Activated CD4-positive, alpha-beta T cell treated with anti-CD3 and anti-CD28 coated beads, Interleukin-2, Interleukin-6, amounts not matched to agents 100 ng/mL and 50 ng/mL, durations not matched to agents 16 hours and 8 hours (primary cell): ENCODE measurements at regions not wholly inside any gene's neighbourhood (a gene's known extent, or its start where the extent isn't known, plus 50 kb on each side); places are given as distances from the start of the nearest gene placed in this dataset.
"Not testable (repeated sequence)": the region's sequence is repeated elsewhere in the genome, so short reads cannot be mapped to it uniquely, and the experiment has no call there.

Experiments used
- DNase-seq: peaks from one replicate; pipeline ENCODE4 v3.0.0-alpha.2; 2020

GRCh38 chr13:27327633-27328032, 57.0 kb downstream of the RASL11A start:
- DNase-seq, result no peak

GRCh38 chr13:27329210-27329609, 58.6 kb downstream of the RASL11A start:
- no peak for DNase-seq

DNA sequence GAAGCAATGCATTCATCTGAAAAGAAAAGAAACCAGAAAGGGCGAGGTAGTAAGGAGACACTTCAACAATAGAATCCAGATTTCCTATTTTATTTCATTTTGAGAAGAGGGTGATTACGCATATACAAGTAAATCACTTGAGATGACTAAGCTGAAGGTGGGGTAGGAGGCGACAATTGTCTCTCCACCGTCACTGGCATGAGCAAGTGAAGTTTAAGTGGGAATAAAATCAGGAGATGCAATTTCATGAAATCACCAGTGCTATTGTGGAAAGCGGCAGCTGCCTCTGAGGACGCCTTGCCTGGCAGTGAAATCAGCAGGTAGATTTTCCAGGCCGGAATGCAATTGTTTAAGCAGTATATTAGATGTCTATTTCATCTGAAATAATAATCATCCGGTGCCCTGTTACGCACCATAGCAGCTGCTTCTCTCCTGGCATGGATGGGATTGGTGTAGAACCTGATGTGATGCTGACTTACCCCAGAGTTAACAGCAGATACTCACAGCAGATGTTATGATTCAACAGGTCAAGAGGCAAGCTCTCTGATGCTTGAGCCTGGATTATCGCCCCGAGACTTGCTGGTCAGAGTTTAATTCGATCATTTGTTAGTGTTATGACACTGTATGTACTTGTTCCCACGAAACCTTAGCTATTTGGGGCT, 64.3 kb downstream of the RASL11A start:
- no peak for DNase-seq

DNA sequence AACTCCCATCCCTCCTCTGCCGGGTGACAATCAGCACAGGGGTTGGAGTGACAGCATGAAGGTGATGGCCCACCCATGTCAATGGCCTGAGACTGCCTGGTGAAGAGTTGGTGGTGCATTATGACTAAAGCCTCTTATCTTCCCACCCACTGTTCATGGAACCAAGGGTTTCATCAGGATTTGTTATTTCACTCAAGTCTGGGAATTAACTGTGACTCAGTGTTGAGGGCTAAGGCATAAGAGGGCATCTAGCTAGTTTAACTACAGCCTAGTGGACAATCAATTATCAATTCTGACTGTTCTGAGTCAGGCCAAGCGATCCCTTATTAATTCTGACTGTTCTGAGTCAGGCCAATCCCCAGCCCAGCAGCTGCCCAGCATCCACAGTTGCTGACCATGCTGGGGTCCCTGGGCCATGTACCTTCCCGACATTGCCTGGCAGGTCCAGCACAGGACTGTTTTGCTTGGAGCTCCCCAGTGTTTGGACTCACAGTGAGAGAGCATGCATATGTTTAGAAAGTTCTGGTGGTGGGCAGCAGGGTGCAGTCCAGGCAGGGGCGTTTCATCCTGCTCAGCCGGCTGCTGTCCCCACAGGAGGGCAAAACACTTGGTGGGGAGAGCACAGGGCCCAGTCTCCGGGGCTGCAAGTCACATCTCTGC, 65.5 kb downstream of the RASL11A start:
- no peak for DNase-seq

DNA sequence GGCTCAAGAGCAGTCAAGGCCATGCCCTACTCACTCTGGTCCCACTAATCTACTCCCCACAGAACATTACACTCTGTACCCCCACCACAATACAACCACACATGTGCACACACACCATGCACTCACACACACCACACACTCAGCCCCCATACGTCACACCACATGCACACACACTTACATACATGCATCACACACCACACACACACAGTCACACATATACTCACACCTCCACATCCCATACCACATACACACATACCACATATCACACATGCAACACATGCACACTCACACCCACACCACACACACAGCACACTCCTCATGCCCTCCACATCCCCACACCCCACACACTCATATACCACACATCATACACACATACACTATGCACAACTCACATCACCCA, 67.6 kb downstream of the RASL11A start:
- no peak for DNase-seq

DNA sequence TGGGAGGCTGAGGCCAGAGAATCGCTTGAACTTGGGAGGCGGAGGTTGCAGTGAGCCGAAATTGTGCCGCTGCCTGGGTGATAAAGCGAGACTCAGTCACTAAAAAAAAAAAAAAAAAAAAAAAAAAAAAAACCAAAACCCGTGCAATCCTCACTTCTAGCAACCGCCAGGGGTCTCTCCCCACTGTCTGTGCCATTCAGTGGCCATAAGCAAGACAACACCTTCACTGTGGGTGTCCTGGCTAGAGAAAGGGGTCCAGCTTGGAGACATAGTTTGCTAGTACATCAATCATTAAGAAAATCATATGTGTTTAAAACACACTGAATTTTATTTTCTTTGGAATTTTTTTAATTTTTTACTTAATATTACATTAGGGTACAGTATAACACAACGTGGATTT, 68.2 kb downstream of the RASL11A start:
- DNase-seq, result peak; percentile 10

DNA sequence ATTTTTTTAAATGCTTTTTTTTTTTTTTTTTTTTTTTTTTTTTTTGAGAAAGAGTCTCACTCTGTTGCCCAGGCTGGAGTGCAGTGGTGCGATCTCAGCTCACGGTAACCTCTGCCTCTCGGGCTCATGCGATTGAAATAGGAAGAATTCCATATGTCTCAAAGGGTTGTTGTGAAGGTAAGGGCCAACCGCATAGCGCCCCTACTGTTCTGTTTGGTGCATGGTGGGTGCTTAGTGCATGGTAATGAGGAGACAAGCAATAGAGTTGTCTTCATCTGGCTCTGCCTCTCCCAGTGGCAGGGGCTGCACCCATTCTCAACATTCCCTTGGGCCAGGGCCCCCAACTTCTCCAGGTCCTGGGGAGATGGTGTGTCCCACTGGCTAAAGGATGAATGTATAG, 68.7 kb downstream of the RASL11A start:
- peak; percentile 63 for DNase-seq

GRCh38 chr13:27341616-27342015, 71.0 kb downstream of the RASL11A start:
- no peak for DNase-seq

- DNase-seq, result no peak
Measured at GRCh38 chr13:27347211-27347772, 76.7 kb downstream of the RASL11A start.

DNA sequence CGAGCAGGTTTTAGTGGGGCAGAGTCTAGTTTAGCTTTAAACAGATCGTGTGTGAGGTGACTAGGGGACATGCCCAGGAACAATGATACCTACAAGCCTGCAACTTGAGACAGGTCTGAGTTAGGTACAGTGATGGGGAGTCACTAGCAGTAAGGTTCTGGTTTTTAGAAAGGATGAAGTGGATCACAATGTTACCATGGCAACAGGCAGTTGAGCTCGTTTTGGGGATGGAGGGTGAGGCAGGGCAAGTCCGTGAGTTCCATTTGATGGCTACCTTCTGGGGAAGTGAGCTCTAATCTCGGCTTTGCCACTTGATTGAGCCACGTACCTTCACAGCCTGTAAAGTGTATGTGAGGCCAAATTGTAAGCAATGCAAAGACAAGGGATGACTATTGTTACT, 76.0 kb upstream of the GTF3A start:
- DNase-seq, result no peak

DNA sequence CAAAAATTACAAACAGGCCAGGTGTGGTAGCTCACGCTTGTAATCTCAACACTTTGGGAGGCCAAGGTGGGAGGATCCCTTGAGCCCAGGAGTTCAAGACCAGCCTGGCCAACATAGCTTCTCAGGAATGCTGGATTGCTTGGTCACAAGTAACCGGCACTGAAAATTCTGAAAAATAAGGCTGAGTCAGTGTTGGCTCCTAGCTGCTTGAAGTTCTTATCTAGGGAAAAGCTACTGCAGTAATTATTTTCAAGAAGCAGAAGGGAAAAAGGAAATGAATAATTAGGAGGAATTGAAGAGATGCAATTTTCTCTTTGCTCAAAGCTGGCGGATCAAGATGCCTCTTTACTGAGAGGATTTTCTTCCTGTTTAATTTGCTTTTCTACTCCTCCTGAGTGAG, 75.0 kb upstream of the GTF3A start:
- DNase-seq, result no peak

GRCh38 chr13:27350825-27351224, 73.6 kb upstream of the GTF3A start:
- not testable (repeated sequence) for DNase-seq

- DNase-seq, result no peak
Measured at GRCh38 chr13:27352698-27353097, 71.7 kb upstream of the GTF3A start.

- peak; percentile 92 for DNase-seq
Measured at GRCh38 chr13:27353166-27353583, 71.2 kb upstream of the GTF3A start.

DNA sequence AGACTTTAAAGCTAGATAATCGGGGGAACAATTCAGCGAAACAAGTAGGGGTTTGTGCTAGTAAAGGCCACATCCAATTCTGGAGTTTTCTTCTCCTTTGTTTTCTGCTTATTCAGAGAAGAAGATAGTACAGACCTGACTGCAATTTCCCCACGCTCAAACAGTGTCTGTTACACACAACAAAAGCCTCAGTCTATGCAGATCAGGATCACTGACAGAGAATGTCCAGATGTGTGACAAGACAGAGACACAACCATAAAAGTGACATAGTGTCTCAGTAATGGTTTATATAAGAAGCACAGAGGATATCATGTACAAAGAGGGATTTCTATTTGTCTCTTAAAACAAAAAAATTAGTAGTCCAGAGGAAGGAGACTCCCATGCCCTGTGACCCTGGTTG, 70.7 kb upstream of the GTF3A start:
- peak; percentile 34 for DNase-seq

DNA sequence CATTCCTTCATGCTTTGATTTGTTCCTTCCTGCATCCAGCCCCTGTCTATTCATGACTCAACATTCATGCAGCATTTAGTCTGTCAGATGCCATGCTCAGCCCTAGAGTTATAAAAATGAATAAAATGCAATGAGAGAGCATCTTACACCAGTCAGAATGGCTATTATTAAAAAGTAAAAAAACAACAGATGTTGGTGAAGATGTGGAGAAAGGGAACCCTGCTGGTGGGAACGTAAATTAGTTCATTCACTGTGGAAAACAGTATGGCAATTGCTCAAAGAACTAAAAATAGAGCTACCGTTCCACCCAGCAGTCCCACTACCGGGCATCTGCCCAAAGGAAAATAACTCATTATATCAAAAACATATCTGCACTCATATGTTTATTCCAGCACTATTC, 70.0 kb upstream of the GTF3A start:
- no peak for DNase-seq

DNA sequence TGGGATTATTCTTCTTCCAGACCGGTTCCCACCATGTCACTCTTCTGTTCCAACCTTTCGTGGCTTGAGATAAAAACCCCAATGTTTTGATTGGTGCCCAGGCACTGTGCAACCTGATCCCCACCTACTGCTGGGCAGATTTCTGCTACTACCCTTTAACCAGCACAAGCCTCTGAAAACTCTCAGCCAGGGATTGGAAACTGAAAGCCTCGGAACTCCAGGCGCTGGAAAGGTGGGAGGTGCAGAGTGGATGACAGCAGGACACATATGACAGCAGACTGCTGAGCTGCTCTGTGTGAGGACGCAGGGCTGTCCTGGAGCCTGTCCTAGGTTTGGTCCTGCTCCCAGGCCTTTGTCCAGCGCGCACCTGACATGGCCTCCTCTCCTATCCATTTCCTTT, 68.5 kb upstream of the GTF3A start:
- DNase-seq, result no peak

- no peak for DNase-seq
Measured at GRCh38 chr13:27358420-27358819, 66.0 kb upstream of the GTF3A start.

DNA sequence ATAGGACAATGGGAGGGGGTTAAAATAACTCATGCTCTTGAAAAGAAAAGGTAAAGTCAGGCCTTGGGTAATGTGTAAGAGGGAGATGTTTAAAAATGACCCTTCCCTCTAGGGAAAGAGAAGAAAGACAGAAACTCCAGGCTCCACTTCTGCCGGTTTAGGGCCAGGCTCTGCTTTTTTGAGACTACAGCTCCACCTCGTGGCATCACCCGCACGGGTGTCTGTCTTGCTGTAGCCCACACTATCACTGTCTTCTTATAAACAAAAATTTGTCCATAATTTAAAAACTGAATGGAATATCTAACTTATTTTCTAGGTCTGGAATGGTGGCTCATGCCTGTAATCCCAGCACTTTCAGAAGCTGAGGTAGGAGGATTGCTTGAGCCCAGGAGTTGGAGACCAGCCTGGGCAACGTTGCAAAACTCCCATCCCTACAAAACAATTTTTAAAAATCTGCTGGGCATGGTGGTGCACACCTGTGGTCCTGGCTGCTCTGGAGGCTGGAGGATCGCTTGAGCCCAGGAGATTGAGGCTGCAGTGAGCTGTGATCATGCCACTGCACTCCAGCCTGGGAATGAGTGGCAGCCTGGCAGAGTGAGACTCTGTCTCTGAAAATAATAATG, 65.1 kb upstream of the GTF3A start:
- peak; percentile 75 for DNase-seq

- DNase-seq, result no peak
Measured at GRCh38 chr13:27360562-27360961, 63.9 kb upstream of the GTF3A start.

DNA sequence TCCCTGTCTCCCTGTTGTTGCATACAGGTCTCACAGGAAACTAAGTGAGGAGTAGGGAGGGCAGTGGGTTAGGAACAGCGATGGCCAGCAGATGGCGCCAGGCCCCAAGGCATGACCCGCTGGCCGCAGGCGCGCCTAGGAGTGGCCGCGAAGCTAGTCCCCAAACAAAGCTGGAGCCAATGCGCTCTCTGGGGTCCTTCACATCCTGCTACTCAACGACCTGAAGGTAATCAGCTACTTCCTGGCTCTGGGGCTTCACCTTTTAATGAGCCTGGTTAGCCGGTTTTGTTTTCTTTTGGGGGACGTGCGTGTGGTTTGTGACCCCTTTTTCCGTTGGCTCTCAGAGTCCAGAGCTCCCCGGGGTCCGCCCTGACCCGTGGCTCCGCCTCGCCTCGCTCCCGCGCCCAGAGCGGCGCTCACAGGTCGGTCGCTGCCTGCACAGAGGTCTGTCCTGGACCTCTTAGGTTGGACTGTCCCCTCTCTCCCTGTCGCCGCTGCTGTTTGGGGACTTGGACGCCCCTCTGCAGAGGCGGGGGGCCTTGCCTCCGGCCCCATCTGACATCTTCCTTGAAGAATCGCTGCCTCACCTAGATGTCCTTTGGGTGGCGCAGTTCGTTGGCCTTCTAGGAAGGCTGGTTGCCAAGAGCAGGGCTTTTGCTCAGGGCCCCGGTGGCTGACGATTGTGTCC, 62.2 kb upstream of the GTF3A start:
- DNase-seq, result peak; percentile 88

- not testable (repeated sequence) for DNase-seq
Measured at GRCh38 chr13:27363637-27364036, 60.8 kb upstream of the GTF3A start.

DNA sequence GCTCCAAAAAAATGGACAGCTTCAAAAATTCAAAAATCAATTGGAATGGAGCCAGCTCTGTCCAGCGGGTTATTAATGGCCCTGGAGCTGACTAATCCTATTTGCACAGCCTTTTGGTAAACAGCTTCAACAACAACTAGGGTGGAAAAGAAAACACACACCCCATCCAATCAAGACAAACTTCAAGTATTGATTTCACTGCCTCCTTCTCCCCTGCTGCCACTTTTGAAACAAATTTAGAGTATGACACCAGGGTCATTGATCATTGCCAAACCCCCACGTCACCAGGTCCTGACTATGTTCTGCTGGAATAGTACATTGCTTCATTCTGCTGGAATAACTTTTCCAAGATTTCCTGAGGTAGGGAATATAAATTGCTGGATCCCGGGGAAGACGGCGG, 56.8 kb upstream of the GTF3A start:
- no peak for DNase-seq
